H9 (cell line): ENCODE measurements at regions not wholly inside any gene's neighbourhood (a gene's known extent, or its start where the extent isn't known, plus 50 kb on each side); places are given as distances from the start of the nearest gene placed in this dataset.

ENCODE experiments used
- DNase-seq: peaks from one replicate; pipeline ENCODE4 v3.0.0-alpha.2; 2017
- H2AFZ ChIP-seq: one replicate; pipeline ENCODE4 v1.6.1; 2013; ENCODE audit warnings: mild to moderate bottlenecking, low read length, control low read depth, moderate library complexity
- H2AK5ac ChIP-seq: 2 replicates; pipeline ENCODE4 v1.6.1; 2013; ENCODE audit warnings: low read length, control low read depth, mixed read lengths; ENCODE audit not compliant: insufficient read length
- H2BK120ac ChIP-seq: one replicate; pipeline ENCODE4 v1.6.1; 2013; ENCODE audit warnings: low read depth, mild to moderate bottlenecking, low read length, control low read depth, inconsistent platforms; ENCODE audit not compliant: poor library complexity, severe bottlenecking
- H2BK12ac ChIP-seq: 2 replicates; pipeline ENCODE4 v1.6.1; 2013; ENCODE audit warnings: low read length, control low read depth, mixed read lengths, low read depth; ENCODE audit not compliant: insufficient read length
- H2BK15ac ChIP-seq: 2 replicates; pipeline ENCODE4 v1.6.1; 2013; ENCODE audit warnings: low read depth, low read length, control low read depth
- H2BK20ac ChIP-seq: one replicate; pipeline ENCODE4 v1.6.1; 2013; ENCODE audit warnings: low read depth, mild to moderate bottlenecking, low read length, control low read depth, inconsistent platforms; ENCODE audit not compliant: poor library complexity, severe bottlenecking
- H2BK5ac ChIP-seq: 2 replicates; pipeline ENCODE4 v1.6.1; 2013; ENCODE audit warnings: low read length, control low read depth, mixed read lengths; ENCODE audit not compliant: insufficient read length
- H3K14ac ChIP-seq: 2 replicates; pipeline ENCODE4 v1.6.1; 2013; ENCODE audit warnings: low read length, control low read depth; ENCODE audit not compliant: insufficient read depth
- H3K18ac ChIP-seq: 2 replicates; pipeline ENCODE4 v1.6.1; 2013; ENCODE audit warnings: low read depth, mild to moderate bottlenecking, mixed read lengths, low read length, control low read depth; ENCODE audit not compliant: insufficient read length
- H3K23ac ChIP-seq: 2 replicates; pipeline ENCODE4 v1.6.1; 2013; ENCODE audit warnings: low read length, control low read depth, mixed read lengths, low read depth; ENCODE audit not compliant: insufficient read length
- H3K23me2 ChIP-seq: 2 replicates; pipeline ENCODE4 v1.6.1; 2013; ENCODE audit warnings: low read depth, mild to moderate bottlenecking, mixed read lengths, low read length, control low read depth; ENCODE audit not compliant: insufficient read length, poor library complexity, severe bottlenecking
- H3K27ac ChIP-seq: 2 replicates; pipeline ENCODE4 v1.5.1; 2013; ENCODE audit warnings: low read length, control low read depth, mixed read lengths, low read depth; ENCODE audit not compliant: insufficient read length
- H3K27me3 ChIP-seq: 2 replicates; pipeline ENCODE4 v1.6.1; 2013; ENCODE audit warnings: low read length, control low read depth, inconsistent platforms; ENCODE audit not compliant: insufficient read depth
- H3K4ac ChIP-seq: 2 replicates; pipeline ENCODE4 v1.6.1; 2013; ENCODE audit warnings: low read depth, mild to moderate bottlenecking, control low read depth, inconsistent platforms, low read length, moderate library complexity
- H3K4me1 ChIP-seq: 2 replicates; pipeline ENCODE4 v1.6.1; 2013; ENCODE audit warnings: low read length, control low read depth, inconsistent platforms; ENCODE audit not compliant: insufficient read depth
- H3K4me2 ChIP-seq: 2 replicates; pipeline ENCODE4 v1.6.1; 2013; ENCODE audit warnings: low read length, control low read depth, mixed read lengths; ENCODE audit not compliant: insufficient read length, insufficient read depth
- H3K56ac ChIP-seq: 2 replicates; pipeline ENCODE4 v1.6.1; 2013; ENCODE audit warnings: low read depth, mild to moderate bottlenecking, mixed read lengths, low read length, control low read depth; ENCODE audit not compliant: insufficient read length
- H3K79me1 ChIP-seq: 2 replicates; pipeline ENCODE4 v1.6.1; 2013; ENCODE audit warnings: low read depth, mild to moderate bottlenecking, moderate library complexity, low read length, control low read depth, inconsistent platforms; ENCODE audit not compliant: insufficient read depth, poor library complexity, severe bottlenecking
- H3K79me2 ChIP-seq: 2 replicates; pipeline ENCODE4 v1.6.1; 2013; ENCODE audit warnings: low read length, control low read depth, inconsistent platforms; ENCODE audit not compliant: insufficient read depth
- H3K9ac ChIP-seq: 2 replicates; pipeline ENCODE4 v1.6.1; 2013; ENCODE audit warnings: low read length, control low read depth, mixed read lengths; ENCODE audit not compliant: insufficient read length; ENCODE audit errors: extremely low read depth
- H3K9me3 ChIP-seq: one replicate; pipeline ENCODE4 v1.6.1; 2013; ENCODE audit warnings: low read depth, low read length, inconsistent platforms; ENCODE audit not compliant: control insufficient read depth
- H3T11ph ChIP-seq: one replicate; pipeline ENCODE4 v1.6.1; 2013; ENCODE audit warnings: mild to moderate bottlenecking, low read length, control low read depth, inconsistent platforms
- H4K20me1 ChIP-seq: one replicate; pipeline ENCODE4 v1.6.1; 2013; ENCODE audit not compliant: control insufficient read depth, insufficient read length, insufficient read depth
- H4K5ac ChIP-seq: 2 replicates; pipeline ENCODE4 v1.6.1; 2013; ENCODE audit warnings: low read depth, mild to moderate bottlenecking, mixed read lengths, low read length, control low read depth; ENCODE audit not compliant: insufficient read length
- H4K8ac ChIP-seq: replicated peaks from 2 replicates; pipeline ENCODE4 v1.6.1; 2013; ENCODE audit warnings: low read length, control low read depth, mixed read lengths, low read depth; ENCODE audit not compliant: insufficient read length
- H4K91ac ChIP-seq: 2 replicates; pipeline ENCODE4 v1.6.1; 2013; ENCODE audit warnings: low read depth, mild to moderate bottlenecking, moderate library complexity, mixed read lengths, low read length, control low read depth; ENCODE audit not compliant: insufficient read length
- H3K27ac Mint-ChIP-seq, 3 experiments: 2 replicates in 2 of 3; 3 replicates in 1 of 3; pipeline ENCODE4 v1.8.0; 2020 to 2021; ENCODE audit warnings: mixed read lengths in 3 of 3, mild to moderate bottlenecking in 1 of 3, moderate library complexity in 1 of 3
- H3K27me3 Mint-ChIP-seq: 2 replicates; pipeline ENCODE4 v1.8.0; 2021; ENCODE audit warnings: low read depth, mild to moderate bottlenecking, moderate library complexity, mixed read lengths
- H3K36me3 Mint-ChIP-seq, 3 experiments: 2 replicates in 2 of 3; 3 replicates in 1 of 3; pipeline ENCODE4 v1.8.0; 2020 to 2021; ENCODE audit warnings: low read depth in 3 of 3, mixed read lengths in 3 of 3; ENCODE audit not compliant: insufficient read depth in 1 of 3
- H3K4me1 Mint-ChIP-seq, 2 experiments: 2 replicates each; pipeline ENCODE4 v1.8.0; 2020; ENCODE audit warnings: mixed read lengths in 2 of 2
- H3K4me3 Mint-ChIP-seq, 2 experiments: 2 replicates in 1 of 2; 3 replicates in 1 of 2; pipeline ENCODE4 v1.8.0; 2020 to 2021; ENCODE audit warnings: mild to moderate bottlenecking in 2 of 2, mixed read lengths in 2 of 2, moderate library complexity in 1 of 2
- H3K9me3 Mint-ChIP-seq, 2 experiments: 2 replicates in 1 of 2; 3 replicates in 1 of 2; pipeline ENCODE4 v1.8.0; 2020; ENCODE audit warnings: mild to moderate bottlenecking in 2 of 2, mixed read lengths in 2 of 2, moderate library complexity in 1 of 2
- WGBS: extraction: QIAGEN DNeasy Blood & Tissue Kit; methylation state at CpG from one replicate; pipeline ENCODE4 v1.1.7; 2013; ENCODE audit warnings: missing lambda C conversion rate, low lambda C conversion rate, mixed read lengths; ENCODE audit not compliant: insufficient read length; ENCODE audit errors: extremely low coverage; 5-methylcytosine and 5-hydroxymethylcytosine counted together
- TF ChIP-seq, protein P1 (sequence below): fragments of 200-600 bp; sonication (generic); conservative IDR thresholded peaks from 3 replicates; pipeline ENCODE4 v1.8.0; 2021; ENCODE audit warnings: antibody characterized with exemption, mild to moderate bottlenecking

DNA sequence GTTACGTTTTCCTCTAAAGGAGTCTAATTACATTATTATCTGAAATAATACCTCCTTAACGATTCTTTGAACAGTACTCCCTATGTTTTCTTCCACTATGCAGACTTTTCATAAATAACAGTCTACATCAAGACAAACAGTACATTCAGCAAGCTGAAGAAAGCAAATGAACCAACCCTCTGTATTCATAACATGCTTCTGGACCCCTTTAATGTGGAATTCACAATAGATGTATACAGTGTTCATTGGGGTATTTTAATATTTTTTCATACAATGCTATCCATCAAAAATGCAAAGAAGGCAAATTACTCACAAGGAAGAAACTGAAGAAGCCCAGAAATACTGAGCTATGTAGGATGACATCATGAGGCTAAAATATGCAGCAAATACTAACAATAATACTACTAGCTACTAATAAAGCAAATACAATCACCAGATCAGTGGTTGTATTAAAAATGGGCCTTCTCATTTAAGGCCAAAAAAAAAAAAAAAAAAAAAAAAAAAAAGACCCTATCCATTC lies 408.6 kb downstream of the MTX2 start:
- no peak overlapping the region for H2BK20ac ChIP-seq
- H3K9me3 Mint-ChIP-seq, result no peaks in the 10 kb centered on the region; a peak in 1 of 5 replicates
- no peak overlapping the region for H4K91ac ChIP-seq
- H3T11ph ChIP-seq, result no peak overlapping the region
- H3K4ac ChIP-seq, result no peak overlapping the region
- H3K27me3 Mint-ChIP-seq, result no peaks in the 10 kb centered on the region
- no peak overlapping the region for H3K4me3 Mint-ChIP-seq
- H2AK5ac ChIP-seq, result no peak overlapping the region
- no peak overlapping the region for H3K56ac ChIP-seq
- H3K4me1 Mint-ChIP-seq, result peaks cover 31 to 37% of the 10 kb centered on the region in 2 experiments
- H2BK15ac ChIP-seq, result no peak overlapping the region
- H3K4me1 ChIP-seq, result peaks cover 5% of the 10 kb centered on the region; the same call in 1 of the 2 replicates
- H3K9me3 ChIP-seq, result no peaks in the 10 kb centered on the region
- no CpG with 5 or more reads among the region's 2 CpGs for WGBS
- H3K27me3 ChIP-seq, result no peaks in the 10 kb centered on the region
- no peak overlapping the region for H3K14ac ChIP-seq
- no peak overlapping the region for H2BK12ac ChIP-seq
- no peak overlapping the region for H4K5ac ChIP-seq
- TF ChIP-seq, protein P1, sequence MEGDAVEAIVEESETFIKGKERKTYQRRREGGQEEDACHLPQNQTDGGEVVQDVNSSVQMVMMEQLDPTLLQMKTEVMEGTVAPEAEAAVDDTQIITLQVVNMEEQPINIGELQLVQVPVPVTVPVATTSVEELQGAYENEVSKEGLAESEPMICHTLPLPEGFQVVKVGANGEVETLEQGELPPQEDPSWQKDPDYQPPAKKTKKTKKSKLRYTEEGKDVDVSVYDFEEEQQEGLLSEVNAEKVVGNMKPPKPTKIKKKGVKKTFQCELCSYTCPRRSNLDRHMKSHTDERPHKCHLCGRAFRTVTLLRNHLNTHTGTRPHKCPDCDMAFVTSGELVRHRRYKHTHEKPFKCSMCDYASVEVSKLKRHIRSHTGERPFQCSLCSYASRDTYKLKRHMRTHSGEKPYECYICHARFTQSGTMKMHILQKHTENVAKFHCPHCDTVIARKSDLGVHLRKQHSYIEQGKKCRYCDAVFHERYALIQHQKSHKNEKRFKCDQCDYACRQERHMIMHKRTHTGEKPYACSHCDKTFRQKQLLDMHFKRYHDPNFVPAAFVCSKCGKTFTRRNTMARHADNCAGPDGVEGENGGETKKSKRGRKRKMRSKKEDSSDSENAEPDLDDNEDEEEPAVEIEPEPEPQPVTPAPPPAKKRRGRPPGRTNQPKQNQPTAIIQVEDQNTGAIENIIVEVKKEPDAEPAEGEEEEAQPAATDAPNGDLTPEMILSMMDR, result no peak
- H2BK120ac ChIP-seq, result no peak overlapping the region
- H3K4me2 ChIP-seq, result no peak overlapping the region
- no peak overlapping the region for H2BK5ac ChIP-seq
- H4K20me1 ChIP-seq, result no peaks in the 10 kb centered on the region
- no peak overlapping the region for H3K18ac ChIP-seq
- H4K8ac ChIP-seq, result no peak overlapping the region
- H3K27ac ChIP-seq, result no peak overlapping the region
- H3K79me2 ChIP-seq, result no peaks in the 10 kb centered on the region
- H3K36me3 Mint-ChIP-seq, result no peaks in the 10 kb centered on the region
- H3K27ac Mint-ChIP-seq, result no peak overlapping the region
- no peak overlapping the region for H3K9ac ChIP-seq
- H3K23me2 ChIP-seq, result no peaks in the 10 kb centered on the region
- no peak overlapping the region for H3K23ac ChIP-seq
- no peak for DNase-seq
- H2AFZ ChIP-seq, result no peak overlapping the region
- H3K79me1 ChIP-seq, result no peaks in the 10 kb centered on the region
